K562 (cell line): ENCODE measurements at regions not wholly inside any gene's neighbourhood (a gene's known extent, or its start where the extent isn't known, plus 50 kb on each side); places are given as distances from the start of the nearest gene placed in this dataset.
A peak's percentile ranks its signal among the peaks of the same experiment; 100 is the strongest.

Experiments
- ATAC-seq: fragments of 200-7000 bp; cut with Tn5 transposase; 3 replicates; pipeline ENCODE4 v1.9.1; 2020; ENCODE audit warnings: moderate library complexity
- BruUV-seq: library from RNA; stranded (reverse); fragments of 400-500 nt; replicated peaks from 2 replicates; lab custom pipeline; 2021; lab: Mats Ljungman, UMichigan
- CTCF ChIA-PET: fragments of 300-600 bp; formaldehyde crosslinking; extraction: SDS; loops from one replicate; lab custom pipeline; 2021; ENCODE audit warnings: low intra/inter-chr PET ratio; lab: Yijun Ruan, JAX
- POLR2A ChIA-PET: fragments of 300-600, 350-650 bp; sonication (Branson Sonifier 250); formaldehyde crosslinking; extraction: SDS; loops from one replicate; lab custom pipeline; 2021; ENCODE audit warnings: antibody characterized with exemption, inconsistent platforms; lab: Yijun Ruan, JAX
- DNase-seq, 4 experiments: peaks; one replicate each; pipeline versions ENCODE4 v3.0.0 to v3.0.0-alpha.2; 2011 to 2018; ENCODE audit warnings: low spot score in 3 of 4, mixed read lengths in 3 of 4; ENCODE audit errors: extremely low read depth in 1 of 4
- FAIRE-seq: peaks from 2 replicates; lab custom pipeline; 2011; peaks lifted over from hg19 to GRCh38; lab: Jason Lieb, UNC
- H2AFZ ChIP-seq: 2 replicates; pipeline ENCODE4 v1.6.0; 2011; ENCODE audit warnings: low read depth, low read length, control low read depth, inconsistent platforms
- H3K27ac ChIP-seq: fragments of 200-600 bp; 3 replicates; pipeline ENCODE4 v1.8.0; 2011; ENCODE audit warnings: low read depth, mild to moderate bottlenecking, control low read depth, inconsistent platforms, low read length, moderate library complexity, mixed read lengths; ENCODE audit errors: extremely low read depth
- H3K27me3 ChIP-seq, 2 experiments: fragments of 300-600 bp in 1 of 2; 2 replicates in 1 of 2; 3 replicates in 1 of 2; pipeline versions ENCODE4 v1.6.0 to v1.8.0; 2011; ENCODE audit warnings: inconsistent platforms in 2 of 2, low read length in 2 of 2, mild to moderate bottlenecking in 1 of 2, mixed read lengths in 1 of 2, moderate library complexity in 1 of 2; ENCODE audit not compliant: control insufficient read depth in 2 of 2, insufficient read depth in 2 of 2
- H3K36me3 ChIP-seq: fragments of 300-600 bp; 3 replicates; pipeline ENCODE4 v1.8.0; 2011; ENCODE audit warnings: mild to moderate bottlenecking, low read length, inconsistent platforms; ENCODE audit not compliant: control insufficient read depth, insufficient read depth
- H3K4me1 ChIP-seq, 2 experiments: fragments of 200-600 bp in 1 of 2; replicated peaks in 1 of 2; 2 replicates in 1 of 2; 3 replicates in 1 of 2; pipeline versions ENCODE4 v1.5.1 to v1.8.0; 2011; ENCODE audit warnings: inconsistent platforms in 2 of 2, low read length in 2 of 2, mild to moderate bottlenecking in 1 of 2, mixed read lengths in 1 of 2, moderate library complexity in 1 of 2; ENCODE audit not compliant: control insufficient read depth in 2 of 2, insufficient read depth in 2 of 2
- H3K4me2 ChIP-seq: 2 replicates; pipeline ENCODE4 v1.6.1; 2011; ENCODE audit warnings: low read length, control low read depth, inconsistent platforms, mixed read lengths; ENCODE audit not compliant: insufficient read depth
- H3K4me3 ChIP-seq: fragments of 200-600 bp; sonication (generic), shearing (Covaris generic); 2 replicates; pipeline ENCODE4 v1.5.1; 2016; ENCODE audit warnings: control low read depth, inconsistent platforms
- H3K79me2 ChIP-seq: fragments of 200-600 bp; 3 replicates; pipeline ENCODE4 v1.8.0; 2011; ENCODE audit warnings: low read length, inconsistent platforms; ENCODE audit not compliant: control insufficient read depth, insufficient read depth
- H3K9ac ChIP-seq, 2 experiments: 2 replicates each; pipeline versions ENCODE4 v1.6.0 to v1.6.1; 2011; ENCODE audit warnings: low read depth in 2 of 2, low read length in 2 of 2, control low read depth in 1 of 2, inconsistent platforms in 1 of 2, mild to moderate bottlenecking in 1 of 2, mixed read lengths in 1 of 2; ENCODE audit not compliant: insufficient read depth in 1 of 2
- H3K9me1 ChIP-seq: one replicate; pipeline ENCODE4 v1.6.0; 2011; ENCODE audit warnings: inconsistent platforms, mild to moderate bottlenecking, low read length, moderate library complexity; ENCODE audit not compliant: control insufficient read depth, insufficient read depth
- H3K9me3 ChIP-seq: replicated peaks from 2 replicates; pipeline ENCODE4 v1.5.1; 2011; ENCODE audit warnings: low read depth, low read length, inconsistent platforms; ENCODE audit not compliant: control insufficient read depth, insufficient read depth
- H4K20me1 ChIP-seq: replicated peaks from 2 replicates; pipeline ENCODE4 v1.6.1; 2011; ENCODE audit warnings: low read length, inconsistent platforms, mixed read lengths; ENCODE audit not compliant: control insufficient read depth, insufficient read depth
- FOXA3 ChIP-seq, 2 experiments: fragments of 450-650 bp in 1 of 2; sonication (generic) in 1 of 2; formaldehyde crosslinking; IDR thresholded peaks in 1 of 2; conservative IDR thresholded peaks in 1 of 2; 2 replicates each; pipeline versions ENCODE4 v1.4.0 to v1.8.0; 2020 to 2022; ENCODE audit warnings: mild to moderate bottlenecking in 2 of 2, missing genetic modification reagents in 1 of 2
- GTF2A2 ChIP-seq: IDR thresholded peaks from 2 replicates; pipeline ENCODE4 v1.6.1; 2016; ENCODE audit warnings: mild to moderate bottlenecking, missing genetic modification characterization, missing compliant biosample characterization
- HDAC2 ChIP-seq: fragments of 450-650 bp; IDR thresholded peaks from 2 replicates; pipeline ENCODE4 v1.6.1; 2016; ENCODE audit warnings: mild to moderate bottlenecking
- MEF2D ChIP-seq: conservative IDR thresholded peaks from 2 replicates; pipeline ENCODE4 v1.6.1; 2016; ENCODE audit warnings: low read depth, missing genetic modification characterization, missing compliant biosample characterization
- NFE2 ChIP-seq: IDR thresholded peaks from 2 replicates; pipeline ENCODE4 v1.6.1; 2014; ENCODE audit warnings: antibody characterized with exemption, low read depth
- NFIC ChIP-seq: fragments of 450-650 bp; IDR thresholded peaks from 2 replicates; pipeline ENCODE4 v1.6.1; 2017; ENCODE audit warnings: mild to moderate bottlenecking, inconsistent platforms
- NR0B1 ChIP-seq: fragments of 450-650 bp; IDR thresholded peaks from one replicate; pipeline ENCODE4 v1.6.1; 2018; ENCODE audit warnings: mild to moderate bottlenecking, moderate library complexity; ENCODE audit not compliant: partially characterized antibody
- PCBP1 ChIP-seq: fragments of 200-400 bp; formaldehyde crosslinking; IDR thresholded peaks from 2 replicates; pipeline ENCODE4 v1.6.1; 2018; ENCODE audit warnings: mild to moderate bottlenecking, low read depth, low read length; ENCODE audit not compliant: poor library complexity, severe bottlenecking
- PHF20 ChIP-seq: fragments of 450-650 bp; IDR thresholded peaks from 2 replicates; pipeline ENCODE4 v1.6.1; 2018; ENCODE audit not compliant: partially characterized antibody
- USF2 ChIP-seq: sonication (generic); formaldehyde crosslinking; IDR thresholded peaks from 2 replicates; pipeline ENCODE4 v1.5.0; 2020; ENCODE audit warnings: missing genetic modification reagents
- VEZF1 ChIP-seq: fragments of 200-800 bp; sonication (Bioruptor generic); IDR thresholded peaks from 2 replicates; pipeline ENCODE4 v1.6.1; 2017; ENCODE audit warnings: missing genetic modification characterization, missing compliant biosample characterization
- ZFP36 ChIP-seq: fragments of 150-350 bp; IDR thresholded peaks from 2 replicates; pipeline ENCODE4 v1.6.1; 2018; ENCODE audit warnings: low read length, low read depth; ENCODE audit not compliant: partially characterized antibody
- ZNF184 ChIP-seq: sonication (generic); formaldehyde crosslinking; IDR thresholded peaks from 2 replicates; pipeline ENCODE4 v1.5.0; 2020; ENCODE audit warnings: missing genetic modification reagents
- WGBS: fragments of 100-300 bp; shearing (Covaris generic); methylation state at CpG from one replicate; pipeline ENCODE4 v1.1.6; 2016; ENCODE audit warnings: low coverage, mixed read lengths; ENCODE audit not compliant: insufficient coverage; ENCODE audit errors: missing lambda C conversion rate; 5-methylcytosine and 5-hydroxymethylcytosine counted together
- in situ Hi-C: fragments of 300-500 bp; cut with MboI; formaldehyde crosslinking; loops from 4 replicates; pipeline ENCODE4 v1.15.0; 2018; ENCODE audit warnings: inconsistent platforms, mixed read lengths
- intact Hi-C: fragments of 100-400 bp; cut with micrococcal nuclease; formaldehyde crosslinking; loops from 2 replicates; pipeline ENCODE4 v1.14.2; 2022

DNA sequence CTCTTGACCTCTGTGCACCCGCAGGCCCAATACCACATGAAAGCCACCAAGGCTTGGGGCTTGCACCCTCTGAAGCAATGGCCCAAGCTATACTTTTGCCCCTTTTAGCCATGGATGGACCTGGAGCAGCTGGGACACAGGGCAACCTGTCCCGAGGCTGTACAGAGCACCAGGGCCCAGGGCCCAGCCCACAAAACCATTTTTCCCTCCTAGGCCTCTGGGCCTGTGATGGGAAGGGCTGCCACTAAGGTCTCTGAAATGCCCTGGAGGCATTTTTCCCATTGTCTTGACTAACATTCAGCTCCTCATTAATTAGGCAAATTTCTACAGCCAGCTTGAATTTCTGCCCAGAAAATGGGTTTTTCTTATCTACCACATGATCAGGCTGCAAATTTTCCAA, 79.9 kb upstream of the GABRA3 start:
- Histone ChIP-seq H3K4me1 (no peaks in the 10 kb centered on the region), H3K9ac (no peak overlapping the region), H3K9me3 (no peaks in the 10 kb centered on the region), H4K20me1 (no peaks in the 10 kb centered on the region), H3K27ac (no peak overlapping the region), H3K27me3 (no peaks in the 10 kb centered on the region), H3K79me2 (no peaks in the 10 kb centered on the region), H3K4me2 (no peak overlapping the region), H3K4me3 (no peak overlapping the region), H2AFZ (no peak overlapping the region), H3K9me1 (no peaks in the 10 kb centered on the region), H3K36me3 (no peaks in the 10 kb centered on the region)
- DNase-seq, result no peak
- FAIRE-seq, result no peak
- BruUV-seq, result no TSS peak
- peak; percentile 57 for TF ChIP-seq ZFP36
- no peak for TF ChIP-seq FOXA3 (CRISPR knock-in tag; conservative IDR thresholded peaks at IDR 0.05 in 1 of 2, IDR thresholded peaks at IDR 0.05 in 1 of 2)
- ChIA-PET CTCF (no interaction called here), POLR2A (no interaction called here)
- in situ Hi-C loops, result no loop called here
- no peak for ATAC-seq
- intact Hi-C loops, result no loop called here
- 43% methylated on average over 2 of the region's 2 CpGs for WGBS

GRCh38 chrX:152537373-152537772, 86.3 kb upstream of the GABRA3 start:
- CTCF ChIA-PET, result no interaction called here
- H3K27me3 ChIP-seq, result no peaks in the 10 kb centered on the region
- no peak overlapping the region for H3K27ac ChIP-seq
- ATAC-seq (no peak), FAIRE-seq (no peak), DNase-seq (no peak)
- no peak overlapping the region for H3K9ac ChIP-seq
- H4K20me1 ChIP-seq, result no peaks in the 10 kb centered on the region
- no peaks in the 10 kb centered on the region for H3K79me2 ChIP-seq
- no peaks in the 10 kb centered on the region for H3K4me1 ChIP-seq
- H2AFZ ChIP-seq, result no peak overlapping the region
- in situ Hi-C loops, result no loop called here
- H3K36me3 ChIP-seq, result no peaks in the 10 kb centered on the region
- H3K9me1 ChIP-seq, result no peaks in the 10 kb centered on the region
- BruUV-seq, result no TSS peak
- 0% methylated on average over 2 of the region's 2 CpGs for WGBS
- TF ChIP-seq PCBP1 (no peak), GTF2A2 (no peak), USF2 (CRISPR knock-in tag) (no peak), HDAC2 (no peak), PHF20 (no peak), ZFP36 (no peak), MEF2D (tag) (no peak), NFIC (no peak), VEZF1 (CRISPR knock-in tag) (no peak), NFE2 (no peak), ZNF184 (CRISPR knock-in tag) (no peak), NR0B1 (no peak)
- POLR2A ChIA-PET, result interaction anchor here (0.5 kb wide), 1 partner anchor 20 kb away, joined by 3 read pairs; no protein-coding TSS in a partner anchor
- no peak overlapping the region for H3K4me2 ChIP-seq
- intact Hi-C loops, result no loop called here
- no peak overlapping the region for H3K4me3 ChIP-seq
- H3K9me3 ChIP-seq, result no peaks in the 10 kb centered on the region
